K562 (cell line): ENCODE measurements at regions not wholly inside any gene's neighbourhood (a gene's known extent, or its start where the extent isn't known, plus 50 kb on each side); places are given as distances from the start of the nearest gene placed in this dataset.
A peak's percentile ranks its signal among the peaks of the same experiment; 100 is the strongest.

Source experiments
- ATF2 ChIP-seq: sonication (generic); formaldehyde crosslinking; IDR thresholded peaks from 2 replicates; pipeline ENCODE4 v1.8.1; 2022; ENCODE audit warnings: missing genetic modification reagents
- BDP1 ChIP-seq: IDR thresholded peaks from 3 replicates; pipeline ENCODE4 v1.6.1; 2011; ENCODE audit not compliant: insufficient read length, insufficient read depth
- BHLHE40 ChIP-seq: IDR thresholded peaks from 2 replicates; pipeline ENCODE4 v1.6.1; 2011; ENCODE audit warnings: low read length, improper control_type of control experiment
- E2F5 ChIP-seq: sonication (generic); formaldehyde crosslinking; IDR thresholded peaks from 2 replicates; pipeline ENCODE4 v1.8.0; 2022; ENCODE audit warnings: mild to moderate bottlenecking, missing genetic modification reagents
- MCM7 ChIP-seq, 2 experiments: fragments of 450-650 bp; IDR thresholded peaks; 2 replicates each; pipeline ENCODE4 v1.6.1; 2016 to 2018
- NCOA4 ChIP-seq: fragments of 450-650 bp; IDR thresholded peaks from 2 replicates; pipeline ENCODE4 v1.6.1; 2018; ENCODE audit warnings: mild to moderate bottlenecking; ENCODE audit not compliant: partially characterized antibody
- POLR2AphosphoS2 ChIP-seq: IDR thresholded peaks from 2 replicates; pipeline ENCODE4 v1.6.1; 2012; ENCODE audit warnings: low read length, improper control_type of control experiment
- ZNF143 ChIP-seq: sonication (generic); formaldehyde crosslinking; IDR thresholded peaks from 2 replicates; pipeline ENCODE4 v1.9.0; 2022; ENCODE audit warnings: mild to moderate bottlenecking, missing genetic modification reagents
- ZNF165 ChIP-seq: fragments of 250-450 bp; sonication (Bioruptor Pico); IDR thresholded peaks from 2 replicates; pipeline ENCODE4 v1.4.0; 2020; ENCODE audit warnings: borderline replicate concordance
- ZNF3 ChIP-seq: fragments of 250-450 bp; sonication (Bioruptor Pico); IDR thresholded peaks from 2 replicates; pipeline ENCODE4 v1.5.0; 2021; ENCODE audit warnings: mild to moderate bottlenecking, moderate library complexity
- ZNF592 ChIP-seq: fragments of 450-650 bp; IDR thresholded peaks from 2 replicates; pipeline ENCODE4 v1.6.1; 2017; ENCODE audit warnings: antibody characterized with exemption, mild to moderate bottlenecking
- TF ChIP-seq, protein P1 (sequence below), 2 experiments: fragments of 450-650 bp; IDR thresholded peaks; 2 replicates each; pipeline ENCODE4 v1.6.1; 2016; ENCODE audit warnings: mild to moderate bottlenecking in 2 of 2, borderline replicate concordance in 1 of 2, low read depth in 1 of 2, moderate library complexity in 1 of 2

GRCh38 chr14:73771848-73772638 lies 57.9 kb upstream of the PNMA1 start (continued):
- TF ChIP-seq ZNF592 (peak; percentile 93), POLR2AphosphoS2 (no peak), MCM7 (IDR thresholded peaks at IDR 0.05) (no peak), ZNF165 (CRISPR knock-in tag) (no peak), ZNF3 (CRISPR knock-in tag) (no peak), E2F5 (no peak), NCOA4 (no peak), BDP1 (no peak), BHLHE40 (peak; percentile 97), ATF2 (no peak), ZNF143 (CRISPR knock-in tag) (no peak)
- TF ChIP-seq, protein P1, sequence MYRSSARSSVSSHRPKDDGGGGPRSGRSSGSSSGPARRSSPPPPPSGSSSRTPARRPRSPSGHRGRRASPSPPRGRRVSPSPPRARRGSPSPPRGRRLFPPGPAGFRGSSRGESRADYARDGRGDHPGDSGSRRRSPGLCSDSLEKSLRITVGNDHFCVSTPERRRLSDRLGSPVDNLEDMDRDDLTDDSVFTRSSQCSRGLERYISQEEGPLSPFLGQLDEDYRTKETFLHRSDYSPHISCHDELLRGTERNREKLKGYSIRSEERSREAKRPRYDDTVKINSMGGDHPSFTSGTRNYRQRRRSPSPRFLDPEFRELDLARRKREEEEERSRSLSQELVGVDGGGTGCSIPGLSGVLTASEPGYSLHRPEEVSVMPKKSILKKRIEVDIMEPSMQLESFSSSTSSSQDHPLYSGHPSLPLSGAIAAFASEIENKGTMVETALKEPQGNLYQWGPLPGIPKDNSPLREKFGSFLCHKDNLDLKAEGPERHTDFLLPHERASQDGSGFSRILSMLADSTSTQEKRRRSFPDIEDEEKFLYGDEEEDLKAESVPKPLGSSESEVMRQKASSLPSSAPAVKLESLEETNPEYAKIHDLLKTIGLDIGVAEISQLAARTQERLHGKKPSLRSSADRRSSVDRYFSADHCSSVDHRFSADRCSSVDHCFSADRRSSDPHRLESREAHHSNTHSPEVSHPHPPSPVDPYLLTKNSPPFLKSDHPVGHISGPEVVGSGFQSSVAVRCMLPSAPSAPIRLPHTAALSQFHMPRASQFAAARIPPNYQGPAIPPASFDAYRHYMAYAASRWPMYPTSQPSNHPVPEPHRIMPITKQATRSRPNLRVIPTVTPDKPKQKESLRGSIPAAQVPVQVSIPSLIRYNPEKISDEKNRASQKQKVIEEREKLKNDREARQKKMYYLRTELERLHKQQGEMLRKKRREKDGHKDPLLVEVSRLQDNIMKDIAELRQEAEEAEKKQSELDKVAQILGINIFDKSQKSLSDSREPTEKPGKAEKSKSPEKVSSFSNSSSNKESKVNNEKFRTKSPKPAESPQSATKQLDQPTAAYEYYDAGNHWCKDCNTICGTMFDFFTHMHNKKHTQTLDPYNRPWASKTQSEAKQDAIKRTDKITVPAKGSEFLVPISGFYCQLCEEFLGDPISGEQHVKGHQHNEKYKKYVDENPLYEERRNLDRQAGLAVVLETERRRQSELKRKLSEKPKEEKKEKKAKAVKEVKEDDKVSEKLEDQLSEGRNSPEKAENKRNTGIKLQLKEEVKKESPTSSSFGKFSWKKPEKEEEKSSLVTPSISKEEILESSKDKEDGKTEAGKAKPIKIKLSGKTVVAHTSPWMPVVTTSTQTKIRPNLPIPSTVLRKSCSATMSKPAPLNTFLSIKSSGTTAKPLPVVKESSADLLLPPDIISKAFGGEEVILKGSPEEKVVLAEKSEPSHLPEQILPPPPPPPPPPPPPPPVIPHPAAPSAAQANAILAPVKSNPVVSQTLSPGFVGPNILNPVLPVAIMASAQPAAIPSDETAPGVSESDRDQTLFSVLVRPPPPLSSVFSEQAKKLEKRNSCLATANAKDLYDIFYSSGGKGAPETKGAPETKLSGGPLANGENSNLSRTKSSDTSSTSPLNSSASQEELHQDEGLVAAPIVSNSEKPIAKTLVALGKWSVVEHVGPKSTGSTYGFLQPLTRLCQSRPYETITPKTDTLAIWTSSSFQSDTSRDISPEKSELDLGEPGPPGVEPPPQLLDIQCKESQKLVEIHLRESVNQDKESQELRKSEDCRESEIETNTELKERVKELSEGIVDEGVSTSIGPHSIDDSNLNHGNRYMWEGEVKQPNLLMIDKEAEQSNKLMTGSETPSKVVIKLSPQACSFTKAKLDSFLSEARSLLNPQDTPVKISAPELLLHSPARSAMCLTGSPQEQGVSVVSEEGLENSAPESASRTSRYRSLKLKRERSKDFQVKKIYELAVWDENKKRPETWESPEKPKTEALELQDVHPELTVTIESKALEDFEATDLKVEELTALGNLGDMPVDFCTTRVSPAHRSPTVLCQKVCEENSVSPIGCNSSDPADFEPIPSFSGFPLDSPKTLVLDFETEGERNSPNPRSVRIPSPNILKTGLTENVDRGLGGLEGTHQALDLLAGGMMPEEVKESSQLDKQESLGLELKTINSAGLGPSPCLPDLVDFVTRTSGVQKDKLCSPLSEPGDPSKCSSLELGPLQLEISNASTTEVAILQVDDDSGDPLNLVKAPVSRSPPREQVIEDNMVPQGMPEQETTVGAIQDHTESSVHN (IDR thresholded peaks at IDR 0.05; ENCODE audit: borderline replicate concordance in 1 of 2, low read depth in 1 of 2): peak in 1 of 2 experiments; percentile 61; a peak in 2 of 4 replicates
